ENCODE measurements at regions not wholly inside any gene's neighbourhood (a gene's known extent, or its start where the extent isn't known, plus 50 kb on each side); places are given as distances from the start of the nearest gene placed in this dataset.
A peak's percentile ranks its signal among the peaks of the same experiment; 100 is the strongest.

DNA sequence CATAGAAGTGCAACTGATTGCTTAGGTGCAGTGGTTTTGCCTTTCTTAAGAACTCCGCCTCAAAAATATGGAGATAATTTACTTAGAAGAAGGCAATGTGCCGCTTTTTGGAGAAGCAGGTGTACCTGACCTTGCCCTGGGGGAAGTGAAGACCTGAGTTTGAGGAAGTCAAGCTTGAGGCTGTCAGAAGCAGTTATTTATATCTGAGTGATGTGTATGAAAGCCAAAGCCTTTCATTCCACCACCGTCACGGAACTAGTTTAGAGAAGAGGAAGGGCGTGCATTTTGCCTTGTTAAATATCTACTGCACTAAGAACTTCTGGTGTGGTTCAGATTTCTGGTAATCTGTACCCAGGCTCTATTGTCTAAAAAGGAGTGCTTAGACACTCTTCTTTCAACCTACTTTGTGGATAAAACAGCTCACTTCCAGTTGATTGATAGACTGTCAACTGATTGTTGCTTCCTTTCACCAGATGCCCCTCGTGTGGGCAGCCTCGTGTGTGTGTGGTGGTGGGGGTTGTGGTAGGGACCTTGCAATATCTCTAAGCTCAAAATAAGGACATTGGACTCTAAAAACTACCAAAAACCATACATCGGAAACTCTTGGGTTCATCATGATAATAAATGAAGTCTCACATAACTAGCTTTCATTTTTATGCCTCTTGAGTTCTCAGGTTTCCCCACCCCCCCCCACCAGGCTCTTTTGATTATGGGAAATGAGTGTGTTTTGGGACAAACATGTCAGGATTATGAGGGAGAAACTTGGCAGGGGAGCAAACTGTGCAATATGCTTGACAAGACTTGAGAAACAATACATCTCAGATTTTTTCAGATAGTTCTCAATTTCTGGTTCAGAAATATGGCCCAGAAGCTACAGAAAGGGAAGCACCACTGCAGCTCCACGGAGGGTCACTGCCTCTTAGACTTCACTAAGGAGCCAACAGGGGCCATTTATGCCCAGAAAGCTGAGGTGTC, 78.6 kb downstream of the ARF6 start:
- Histone ChIP-seq H3K9ac (ENCODE audit: low read length) (peak overlapping the region; percentile 42), H3K4me1 (ENCODE audit: control insufficient read depth in 1 of 2, insufficient read depth in 2 of 2, low read length in 2 of 2) (peaks cover 55 to 75% of the 10 kb centered on the region in 2 experiments), H3K9me3 (ENCODE audit: control insufficient read depth in 1 of 2, insufficient read depth in 1 of 2, low read depth in 1 of 2, low read length in 2 of 2) (no peaks in the 10 kb centered on the region), H3K4me2 (ENCODE audit: low read length) (peak overlapping the region; percentile 68), H3K27ac (ENCODE audit: low read depth, low read length) (peak overlapping the region; percentile 96), H3K27me3 (ENCODE audit: insufficient read depth, low read length) (no peaks in the 10 kb centered on the region), H3K36me3 (ENCODE audit: control insufficient read depth in 1 of 2, insufficient read depth in 2 of 2, low read length in 2 of 2) (no peaks in the 10 kb centered on the region), H4K20me1 (ENCODE audit: insufficient read depth) (no peaks in the 10 kb centered on the region), H2AFZ (ENCODE audit: low read depth, low read length, poor library complexity, severe bottlenecking) (peak overlapping the region; percentile 69), H3K4me3 (replicated peaks in 1 of 2; ENCODE audit: low read depth in 1 of 2, low read length in 2 of 2) (no peak overlapping the region), H3K9me2 (ENCODE audit: insufficient read depth) (no peaks in the 10 kb centered on the region), H3K79me2 (ENCODE audit: insufficient read depth, low read length) (no peaks in the 10 kb centered on the region)
- ChIA-PET POLR2A (interaction anchor here (1.3 to 2.2 kb wide), 4 partner anchors 8 to 109 kb away, joined by 3 to 7 read pairs (median 4); no protein-coding TSS in a partner anchor), CTCF (interaction anchor here (1.0 to 1.5 kb wide), 2 partner anchors 109 to 133 kb away, joined by 3 read pairs; no protein-coding TSS in a partner anchor), RAD21 (ENCODE audit: low non-redundant PET in 1 of 2, low total read pairs in 2 of 2, uncharacterized antibody in 2 of 2, unreplicated experiment in 2 of 2) (interaction anchor here in 1 of 2 experiments (0.6 to 1.0 kb wide), 2 partner anchors 104 to 106 kb away, joined by 3 to 11 read pairs; no protein-coding TSS in a partner anchor)
- TF ChIP-seq POLR2AphosphoS5 (IDR thresholded peaks at IDR 0.05; ENCODE audit: low read depth, low read length) (no peak), CBX3 (IDR thresholded peaks at IDR 0.05; ENCODE audit: low read depth) (no peak), ZNF274 (IDR thresholded peaks at IDR 0.05; ENCODE audit: low read depth, low read length) (no peak), JUND (IDR thresholded peaks at IDR 0.05) (no peak), RAD21 (IDR thresholded peaks at IDR 0.05; ENCODE audit: low read depth) (no peak), EGR1 (IDR thresholded peaks at IDR 0.05; ENCODE audit: low read depth) (no peak), EZH2phosphoT487 (IDR thresholded peaks at IDR 0.05; ENCODE audit: borderline replicate concordance) (no peak), FOSL1 (IDR thresholded peaks at IDR 0.05; ENCODE audit: low read depth) (no peak), TCF7L2 (IDR thresholded peaks at IDR 0.05; ENCODE audit: borderline replicate concordance, extremely low read depth, insufficient read depth, insufficient read length) (no peak), ZFX (IDR thresholded peaks at IDR 0.05) (no peak)
- TF ChIP-seq, protein P1, sequence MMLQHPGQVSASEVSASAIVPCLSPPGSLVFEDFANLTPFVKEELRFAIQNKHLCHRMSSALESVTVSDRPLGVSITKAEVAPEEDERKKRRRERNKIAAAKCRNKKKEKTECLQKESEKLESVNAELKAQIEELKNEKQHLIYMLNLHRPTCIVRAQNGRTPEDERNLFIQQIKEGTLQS (IDR thresholded peaks at IDR 0.05), result no peak
- TF ChIP-seq, protein P2, sequence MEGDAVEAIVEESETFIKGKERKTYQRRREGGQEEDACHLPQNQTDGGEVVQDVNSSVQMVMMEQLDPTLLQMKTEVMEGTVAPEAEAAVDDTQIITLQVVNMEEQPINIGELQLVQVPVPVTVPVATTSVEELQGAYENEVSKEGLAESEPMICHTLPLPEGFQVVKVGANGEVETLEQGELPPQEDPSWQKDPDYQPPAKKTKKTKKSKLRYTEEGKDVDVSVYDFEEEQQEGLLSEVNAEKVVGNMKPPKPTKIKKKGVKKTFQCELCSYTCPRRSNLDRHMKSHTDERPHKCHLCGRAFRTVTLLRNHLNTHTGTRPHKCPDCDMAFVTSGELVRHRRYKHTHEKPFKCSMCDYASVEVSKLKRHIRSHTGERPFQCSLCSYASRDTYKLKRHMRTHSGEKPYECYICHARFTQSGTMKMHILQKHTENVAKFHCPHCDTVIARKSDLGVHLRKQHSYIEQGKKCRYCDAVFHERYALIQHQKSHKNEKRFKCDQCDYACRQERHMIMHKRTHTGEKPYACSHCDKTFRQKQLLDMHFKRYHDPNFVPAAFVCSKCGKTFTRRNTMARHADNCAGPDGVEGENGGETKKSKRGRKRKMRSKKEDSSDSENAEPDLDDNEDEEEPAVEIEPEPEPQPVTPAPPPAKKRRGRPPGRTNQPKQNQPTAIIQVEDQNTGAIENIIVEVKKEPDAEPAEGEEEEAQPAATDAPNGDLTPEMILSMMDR (IDR thresholded peaks at IDR 0.05 in 2 of 3, conservative IDR thresholded peaks at IDR 0.05 in 1 of 3; ENCODE audit: borderline replicate concordance in 1 of 3, insufficient read depth in 1 of 3, low read depth in 2 of 3, low read length in 2 of 3), result no peak
- DNase-seq (ENCODE audit: low read depth, low spot score) (no peak), ATAC-seq (no peak)
- intact Hi-C loops (cut with micrococcal nuclease), result loop anchor here (5.0 kb wide), 1 partner anchor 64 kb away; no protein-coding TSS in a partner anchor
- BruUV-seq (replicated peaks), result no TSS peak
